Tibial nerve (tissue), 4 donors: ENCODE measurements at regions not wholly inside any gene's neighbourhood (a gene's known extent, or its start where the extent isn't known, plus 50 kb on each side); places are given as distances from the start of the nearest gene placed in this dataset.

Source experiments
- CTCF ChIP-seq, 5 experiments: fragments of 200-600 bp in 3 of 5; fragments of 450-650 bp in 2 of 5; sonication (generic) in 3 of 5; IDR thresholded peaks; one replicate each; pipeline ENCODE4 v1.5.1; 2016 to 2019; ENCODE audit warnings: antibody characterized with exemption in 5 of 5, mild to moderate bottlenecking in 3 of 5, moderate library complexity in 2 of 5
- EP300 ChIP-seq, 2 donors: sonication (generic); formaldehyde crosslinking; IDR thresholded peaks; one replicate each; pipeline ENCODE4 v1.6.1; 2017; ENCODE audit warnings: antibody characterized with exemption in 2 of 2, mild to moderate bottlenecking in 1 of 2
- POLR2A ChIP-seq, 2 donors: fragments of 450-650 bp; IDR thresholded peaks; one replicate each; pipeline ENCODE4 v1.6.1; 2017; ENCODE audit warnings: antibody characterized with exemption in 2 of 2, mild to moderate bottlenecking in 2 of 2, moderate library complexity in 2 of 2

GRCh38 chr21:28727809-28728208 lies 264.9 kb downstream of the LTN1 start:
- TF ChIP-seq CTCF (IDR thresholded peaks at IDR 0.05), result no peak
- no peak for TF ChIP-seq POLR2A (IDR thresholded peaks at IDR 0.05)
- TF ChIP-seq EP300 (IDR thresholded peaks at IDR 0.05), result no peak
